ENCODE measurements at regions not wholly inside any gene's neighbourhood (a gene's known extent, or its start where the extent isn't known, plus 50 kb on each side); places are given as distances from the start of the nearest gene placed in this dataset.

- no peak for DNase-seq
- TF ChIP-seq POLR2A (IDR thresholded peaks at IDR 0.05; ENCODE audit: low read length) (no peak), GATA1 (IDR thresholded peaks at IDR 0.05; ENCODE audit: low read depth, low read length) (no peak)
These were observed 105.7 kb downstream of the GRIN2B start for GRCh38 chr12:13875744-13876143.

- TF ChIP-seq POLR2A (IDR thresholded peaks at IDR 0.05; ENCODE audit: low read length) (no peak), GATA1 (IDR thresholded peaks at IDR 0.05; ENCODE audit: low read depth, low read length) (no peak)
- DNase-seq, result no peak
These were observed 111.1 kb downstream of the GRIN2B start for GRCh38 chr12:13870255-13870654.

GRCh38 chr12:13864081-13864673, 117.2 kb downstream of the GRIN2B start:
- TF ChIP-seq POLR2A (IDR thresholded peaks at IDR 0.05; ENCODE audit: low read length) (no peak), GATA1 (IDR thresholded peaks at IDR 0.05; ENCODE audit: low read depth, low read length) (no peak)
- peak; percentile 56 to 76 for DNase-seq

GRCh38 chr12:13857750-13858149, 123.7 kb downstream of the GRIN2B start:
- DNase-seq, result no peak
- TF ChIP-seq GATA1 (IDR thresholded peaks at IDR 0.05; ENCODE audit: low read depth, low read length), result no peak
- TF ChIP-seq POLR2A (IDR thresholded peaks at IDR 0.05; ENCODE audit: low read length), result no peak

- TF ChIP-seq POLR2A (IDR thresholded peaks at IDR 0.05; ENCODE audit: low read length) (no peak), GATA1 (IDR thresholded peaks at IDR 0.05; ENCODE audit: low read depth, low read length) (no peak)
- no peak for DNase-seq
These were observed 127.9 kb downstream of the GRIN2B start for GRCh38 chr12:13853471-13853870.

GRCh38 chr12:13851828-13852227, 129.6 kb downstream of the GRIN2B start:
- TF ChIP-seq POLR2A (IDR thresholded peaks at IDR 0.05; ENCODE audit: low read length) (no peak), GATA1 (IDR thresholded peaks at IDR 0.05; ENCODE audit: low read depth, low read length) (no peak)
- no peak for DNase-seq

- TF ChIP-seq GATA1 (IDR thresholded peaks at IDR 0.05; ENCODE audit: low read depth, low read length) (no peak), POLR2A (IDR thresholded peaks at IDR 0.05; ENCODE audit: low read length) (no peak)
- DNase-seq, result no peak
These were observed 131.9 kb downstream of the GRIN2B start for GRCh38 chr12:13849456-13849855.

- no peak for TF ChIP-seq POLR2A (IDR thresholded peaks at IDR 0.05; ENCODE audit: low read length)
- no peak for TF ChIP-seq GATA1 (IDR thresholded peaks at IDR 0.05; ENCODE audit: low read depth, low read length)
- DNase-seq, result no peak
These were observed 137.6 kb downstream of the GRIN2B start for GRCh38 chr12:13843841-13844240.

- TF ChIP-seq POLR2A (IDR thresholded peaks at IDR 0.05; ENCODE audit: low read length) (no peak), GATA1 (IDR thresholded peaks at IDR 0.05; ENCODE audit: low read depth, low read length) (no peak)
- DNase-seq, result no peak
These were observed 140.0 kb downstream of the GRIN2B start for GRCh38 chr12:13841358-13841757.

GRCh38 chr12:13839365-13840336, 141.8 kb downstream of the GRIN2B start:
- no peak for DNase-seq
- no peak for TF ChIP-seq GATA1 (IDR thresholded peaks at IDR 0.05; ENCODE audit: low read depth, low read length)
- TF ChIP-seq POLR2A (IDR thresholded peaks at IDR 0.05; ENCODE audit: low read length), result no peak

GRCh38 chr12:13836099-13836498, 145.3 kb downstream of the GRIN2B start:
- no peak for DNase-seq
- no peak for TF ChIP-seq POLR2A (IDR thresholded peaks at IDR 0.05; ENCODE audit: low read length)
- no peak for TF ChIP-seq GATA1 (IDR thresholded peaks at IDR 0.05; ENCODE audit: low read depth, low read length)

- DNase-seq, result no peak
- TF ChIP-seq POLR2A (IDR thresholded peaks at IDR 0.05; ENCODE audit: low read length) (no peak), GATA1 (IDR thresholded peaks at IDR 0.05; ENCODE audit: low read depth, low read length) (no peak)
These were observed 145.8 kb downstream of the GRIN2B start for GRCh38 chr12:13835652-13836051.

GRCh38 chr12:13834241-13834640, 147.2 kb downstream of the GRIN2B start:
- no peak for TF ChIP-seq GATA1 (IDR thresholded peaks at IDR 0.05; ENCODE audit: low read depth, low read length)

GRCh38 chr12:13817131-13817530, 164.3 kb downstream of the GRIN2B start:
- TF ChIP-seq GATA1 (IDR thresholded peaks at IDR 0.05; ENCODE audit: low read depth, low read length) (no peak), POLR2A (IDR thresholded peaks at IDR 0.05; ENCODE audit: low read length) (no peak)
- no peak for DNase-seq

More at GRCh38 chr12:13834241-13834640, 147.2 kb downstream of the GRIN2B start:
- DNase-seq, result no peak

- no peak for TF ChIP-seq POLR2A (IDR thresholded peaks at IDR 0.05; ENCODE audit: low read length)
- TF ChIP-seq GATA1 (IDR thresholded peaks at IDR 0.05; ENCODE audit: low read depth, low read length), result no peak
These were observed 165.0 kb downstream of the GRIN2B start for GRCh38 chr12:13816394-13816793.

More at GRCh38 chr12:13816394-13816793, 165.0 kb downstream of the GRIN2B start:
- no peak for DNase-seq

Data from erythroblast (primary cell).